LNCAP (cell line): ENCODE measurements at regions not wholly inside any gene's neighbourhood (a gene's known extent, or its start where the extent isn't known, plus 50 kb on each side); places are given as distances from the start of the nearest gene placed in this dataset.

Experiments
- TF ChIP-seq, protein P1 (sequence below): fragments of 450-650 bp; IDR thresholded peaks from 2 replicates; pipeline ENCODE4 v1.5.1; 2017; ENCODE audit warnings: mild to moderate bottlenecking

DNA sequence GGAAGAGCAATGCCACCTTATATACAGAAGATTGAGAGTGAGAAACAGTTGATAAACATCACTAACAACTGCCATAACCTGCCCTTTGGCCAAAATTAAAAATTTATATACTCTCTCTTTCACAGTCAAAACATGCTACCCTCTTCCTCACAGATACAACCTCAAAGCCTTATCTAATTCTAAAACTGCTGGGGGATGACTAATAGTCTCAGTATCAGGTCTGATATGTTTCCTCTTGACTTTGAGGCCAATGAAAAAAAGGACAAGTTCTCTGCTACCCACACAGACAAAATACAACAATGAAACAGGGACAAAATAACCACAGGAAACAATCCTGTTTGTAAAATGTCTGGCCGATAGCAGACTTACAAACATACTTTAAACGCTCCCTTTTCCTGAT, 485.6 kb upstream of the NUDT12 start:
- TF ChIP-seq, protein P1, sequence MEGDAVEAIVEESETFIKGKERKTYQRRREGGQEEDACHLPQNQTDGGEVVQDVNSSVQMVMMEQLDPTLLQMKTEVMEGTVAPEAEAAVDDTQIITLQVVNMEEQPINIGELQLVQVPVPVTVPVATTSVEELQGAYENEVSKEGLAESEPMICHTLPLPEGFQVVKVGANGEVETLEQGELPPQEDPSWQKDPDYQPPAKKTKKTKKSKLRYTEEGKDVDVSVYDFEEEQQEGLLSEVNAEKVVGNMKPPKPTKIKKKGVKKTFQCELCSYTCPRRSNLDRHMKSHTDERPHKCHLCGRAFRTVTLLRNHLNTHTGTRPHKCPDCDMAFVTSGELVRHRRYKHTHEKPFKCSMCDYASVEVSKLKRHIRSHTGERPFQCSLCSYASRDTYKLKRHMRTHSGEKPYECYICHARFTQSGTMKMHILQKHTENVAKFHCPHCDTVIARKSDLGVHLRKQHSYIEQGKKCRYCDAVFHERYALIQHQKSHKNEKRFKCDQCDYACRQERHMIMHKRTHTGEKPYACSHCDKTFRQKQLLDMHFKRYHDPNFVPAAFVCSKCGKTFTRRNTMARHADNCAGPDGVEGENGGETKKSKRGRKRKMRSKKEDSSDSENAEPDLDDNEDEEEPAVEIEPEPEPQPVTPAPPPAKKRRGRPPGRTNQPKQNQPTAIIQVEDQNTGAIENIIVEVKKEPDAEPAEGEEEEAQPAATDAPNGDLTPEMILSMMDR: no peak

DNA sequence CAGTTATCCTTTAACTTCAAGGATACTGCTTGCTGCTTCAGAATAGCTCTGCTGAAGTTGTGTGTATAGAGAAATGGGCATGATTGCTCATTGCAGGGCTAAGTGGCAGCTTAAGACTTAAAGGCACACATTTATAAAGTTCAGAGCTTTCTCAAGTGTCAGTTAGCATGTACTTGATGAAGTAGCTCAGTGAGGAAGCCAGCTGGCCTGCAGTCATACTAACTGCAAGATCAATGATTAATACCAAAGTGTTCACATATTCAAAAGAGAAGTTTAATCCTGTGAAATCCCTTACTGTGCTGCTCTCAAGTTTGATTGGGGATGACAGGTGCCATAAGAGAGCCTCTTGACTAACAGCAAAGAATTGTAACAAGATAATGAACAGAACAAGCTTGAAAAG, 483.4 kb upstream of the NUDT12 start:
- TF ChIP-seq, protein P1: no peak

DNA sequence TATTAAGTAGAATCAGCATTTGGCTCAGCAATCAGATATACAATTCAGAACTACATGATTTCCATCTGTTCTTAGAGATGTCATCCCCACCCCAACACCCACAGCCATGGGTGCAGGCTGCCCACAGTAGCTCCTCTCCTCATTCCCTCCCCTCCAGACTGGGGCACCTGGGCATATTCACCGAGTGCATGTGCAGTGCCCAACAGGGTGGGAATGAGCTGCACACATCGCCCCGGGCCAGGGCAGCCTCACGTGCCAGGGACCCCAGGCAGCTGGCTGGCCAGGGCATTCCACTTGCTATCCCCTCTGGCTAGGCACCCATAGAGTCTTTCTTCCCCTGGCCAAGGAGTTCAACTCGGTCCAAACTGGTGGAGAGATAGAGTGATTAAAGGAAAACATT, 461.9 kb upstream of the NUDT12 start:
- TF ChIP-seq, protein P1: no peak

DNA sequence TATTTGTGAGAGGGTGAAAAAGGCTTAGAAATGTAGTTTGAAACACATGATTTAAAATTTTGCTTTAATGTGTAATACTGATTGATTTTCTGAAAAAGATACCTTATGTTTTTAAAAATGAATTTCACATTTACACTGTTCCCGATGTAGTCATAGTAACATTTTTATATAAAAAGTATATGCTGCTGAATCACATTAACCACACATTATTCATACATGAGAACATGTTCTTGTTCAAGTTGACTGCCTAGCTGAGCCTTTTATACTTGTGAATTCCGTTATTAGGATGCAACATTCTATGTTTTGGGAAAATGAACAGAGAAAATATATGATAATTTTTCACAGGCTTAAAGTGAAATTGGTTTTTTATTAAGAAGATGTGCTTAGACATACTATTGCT, 461.1 kb upstream of the NUDT12 start:
- TF ChIP-seq, protein P1: no peak

DNA sequence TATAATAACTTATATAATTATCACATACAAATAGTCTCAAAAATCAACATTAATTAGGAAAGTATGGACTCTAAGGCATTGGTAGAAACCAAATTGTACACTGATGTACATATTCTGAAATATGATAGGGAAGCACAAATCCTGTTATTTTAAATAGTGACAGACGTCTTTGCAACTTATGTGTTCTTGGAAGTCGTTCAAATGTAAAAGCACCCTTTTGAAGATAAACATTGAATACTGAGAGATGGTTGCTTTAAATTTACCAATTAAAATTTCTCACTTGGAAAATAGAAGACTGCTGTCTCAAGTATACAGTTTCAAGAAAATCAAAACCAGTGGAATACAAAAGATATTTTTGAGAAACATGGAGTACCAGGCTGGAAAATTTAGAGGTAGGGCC, 457.4 kb upstream of the NUDT12 start:
- TF ChIP-seq, protein P1: no peak

DNA sequence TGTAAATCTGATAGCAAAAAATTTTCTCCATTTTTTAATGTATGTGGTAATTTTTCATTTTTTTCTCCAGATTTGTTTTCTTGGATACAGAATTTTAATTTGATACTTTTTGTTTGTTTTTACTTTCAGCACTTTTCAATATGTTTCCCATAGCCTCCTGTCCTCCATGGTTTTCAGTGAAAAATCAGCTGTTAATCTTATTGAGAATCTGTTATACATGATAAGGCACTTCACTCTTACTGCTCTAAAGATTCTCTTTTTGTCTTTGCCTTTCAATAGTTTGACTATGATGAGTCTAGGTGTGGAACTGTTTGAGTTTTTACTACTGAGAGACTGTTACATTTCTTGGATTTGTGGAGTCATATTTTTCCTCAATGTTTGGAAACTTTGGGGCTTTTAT, 455.7 kb upstream of the NUDT12 start:
- TF ChIP-seq, protein P1: no peak

DNA sequence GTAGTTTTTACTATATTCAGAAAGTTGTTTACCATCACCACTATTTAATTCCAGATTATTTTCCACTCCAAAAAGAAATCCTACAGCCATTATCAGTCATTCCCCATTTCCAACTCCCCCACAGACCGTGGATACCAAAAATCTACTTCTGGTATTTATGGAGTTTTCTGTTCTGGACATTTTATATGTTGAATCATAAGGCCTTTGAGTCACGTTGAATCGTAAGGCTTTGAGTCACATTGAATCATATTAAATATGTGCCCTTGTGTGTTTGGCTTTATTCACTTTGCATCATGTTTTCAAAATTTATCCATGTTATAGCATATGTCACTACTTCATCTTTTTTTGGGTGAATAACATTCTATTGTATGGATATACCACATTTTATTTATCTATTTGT, 454.1 kb upstream of the NUDT12 start:
- TF ChIP-seq, protein P1: no peak

DNA sequence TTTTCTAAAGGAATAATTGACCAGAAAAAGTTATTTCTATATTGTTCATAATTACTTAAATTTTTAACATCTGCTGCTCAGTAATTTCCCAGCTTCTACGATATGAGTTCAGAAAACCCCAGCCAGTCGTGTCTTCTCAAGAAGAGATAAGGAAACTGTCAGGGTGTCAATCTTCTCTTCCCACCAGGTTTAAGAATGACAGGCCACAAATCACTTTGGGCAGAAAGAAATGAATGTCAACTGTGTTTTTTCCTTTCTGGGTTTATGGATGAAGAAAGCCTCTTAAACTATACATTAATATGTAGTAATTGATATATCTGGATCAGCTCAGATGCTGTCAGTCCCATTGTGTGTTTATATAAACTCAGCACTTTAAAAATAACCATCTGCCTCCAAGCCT, 453.2 kb upstream of the NUDT12 start:
- TF ChIP-seq, protein P1: no peak
